Gastroesophageal sphincter (tissue), 4 donors: ENCODE measurements at regions not wholly inside any gene's neighbourhood (a gene's known extent, or its start where the extent isn't known, plus 50 kb on each side); places are given as distances from the start of the nearest gene placed in this dataset.

ENCODE experiments used
- ATAC-seq: fragments of 150-250 bp; one replicate; pipeline ENCODE4 v1.9.1; 2016; ENCODE audit warnings: mild to moderate bottlenecking, moderate library complexity
- H3K27ac ChIP-seq, 4 donors: fragments of 200-600 bp; sonication (generic) in 3 of 4; 1 replicate in 3 of 4; 2 replicates in 1 of 4; pipeline ENCODE4 v1.5.1; 2016 to 2019
- H3K27me3 ChIP-seq: fragments of 200-600 bp; sonication (generic); one replicate; pipeline ENCODE4 v1.5.1; 2019
- H3K36me3 ChIP-seq, 2 donors: fragments of 200-600 bp; sonication (generic); one replicate each; pipeline ENCODE4 v1.5.1; 2019; ENCODE audit warnings: control low read depth in 1 of 2
- H3K4me1 ChIP-seq, 3 donors: fragments of 200-600 bp; sonication (generic); 1 replicate in 2 of 3; 2 replicates in 1 of 3; pipeline ENCODE4 v1.5.1; 2016 to 2019; ENCODE audit warnings: control low read depth in 2 of 3
- H3K4me3 ChIP-seq, 2 donors: fragments of 200-600 bp; sonication (generic); one replicate each; pipeline ENCODE4 v1.5.1; 2019; ENCODE audit warnings: mild to moderate bottlenecking in 1 of 2, moderate library complexity in 1 of 2
- H3K9me3 ChIP-seq, 3 donors: fragments of 200-600 bp; sonication (generic); one replicate each; pipeline ENCODE4 v1.5.1; 2017 to 2019; ENCODE audit warnings: control low read depth in 2 of 3
- CTCF ChIP-seq, 4 experiments: fragments of 200-600 bp in 2 of 4; fragments of 450-650 bp in 2 of 4; sonication (generic) in 1 of 4; IDR thresholded peaks; one replicate each; pipeline ENCODE4 v1.5.1; 2017 to 2019; ENCODE audit warnings: antibody characterized with exemption in 4 of 4, mild to moderate bottlenecking in 2 of 4, moderate library complexity in 2 of 4
- EP300 ChIP-seq: sonication (generic); formaldehyde crosslinking; IDR thresholded peaks from one replicate; pipeline ENCODE4 v1.6.1; 2017; ENCODE audit warnings: antibody characterized with exemption, mild to moderate bottlenecking
- POLR2A ChIP-seq, 2 donors: fragments of 450-650 bp; IDR thresholded peaks; one replicate each; pipeline ENCODE4 v1.6.1; 2017; ENCODE audit warnings: antibody characterized with exemption in 2 of 2, mild to moderate bottlenecking in 2 of 2, moderate library complexity in 1 of 2
- POLR2AphosphoS5 ChIP-seq: sonication (generic); formaldehyde crosslinking; IDR thresholded peaks from one replicate; pipeline ENCODE4 v1.6.1; 2017; ENCODE audit warnings: antibody characterized with exemption
- WGBS, 2 donors: methylation state at CpG; one replicate each; pipeline ENCODE4 v1.1.5; 2018; ENCODE audit warnings: low coverage in 1 of 2; 5-methylcytosine and 5-hydroxymethylcytosine counted together

GRCh38 chr2:237154884-237155851 lies 69.5 kb downstream of the COPS8 start:
- TF ChIP-seq EP300: no peak
- TF ChIP-seq POLR2A (IDR thresholded peaks at IDR 0.05): no peak
- no peak for TF ChIP-seq POLR2AphosphoS5
- no peak for TF ChIP-seq CTCF (IDR thresholded peaks at IDR 0.05)
- no peaks in the 10 kb centered on the region for H3K27me3 ChIP-seq
- H3K9me3 ChIP-seq: no peaks in the 10 kb centered on the region
- no peaks in the 10 kb centered on the region for H3K36me3 ChIP-seq
- peak overlapping the region in 2 of 4 donors; percentile 64 to 73 for H3K27ac ChIP-seq
- ATAC-seq: no peak
- H3K4me3 ChIP-seq: no peak overlapping the region
- H3K4me1 ChIP-seq: peaks cover 0 to 39% (median 0%) of the 10 kb centered on the region in 3 donors
- 73 to 76% methylated on average over 4 to 7 of the region's 11 CpGs for WGBS, 2 donors

DNA sequence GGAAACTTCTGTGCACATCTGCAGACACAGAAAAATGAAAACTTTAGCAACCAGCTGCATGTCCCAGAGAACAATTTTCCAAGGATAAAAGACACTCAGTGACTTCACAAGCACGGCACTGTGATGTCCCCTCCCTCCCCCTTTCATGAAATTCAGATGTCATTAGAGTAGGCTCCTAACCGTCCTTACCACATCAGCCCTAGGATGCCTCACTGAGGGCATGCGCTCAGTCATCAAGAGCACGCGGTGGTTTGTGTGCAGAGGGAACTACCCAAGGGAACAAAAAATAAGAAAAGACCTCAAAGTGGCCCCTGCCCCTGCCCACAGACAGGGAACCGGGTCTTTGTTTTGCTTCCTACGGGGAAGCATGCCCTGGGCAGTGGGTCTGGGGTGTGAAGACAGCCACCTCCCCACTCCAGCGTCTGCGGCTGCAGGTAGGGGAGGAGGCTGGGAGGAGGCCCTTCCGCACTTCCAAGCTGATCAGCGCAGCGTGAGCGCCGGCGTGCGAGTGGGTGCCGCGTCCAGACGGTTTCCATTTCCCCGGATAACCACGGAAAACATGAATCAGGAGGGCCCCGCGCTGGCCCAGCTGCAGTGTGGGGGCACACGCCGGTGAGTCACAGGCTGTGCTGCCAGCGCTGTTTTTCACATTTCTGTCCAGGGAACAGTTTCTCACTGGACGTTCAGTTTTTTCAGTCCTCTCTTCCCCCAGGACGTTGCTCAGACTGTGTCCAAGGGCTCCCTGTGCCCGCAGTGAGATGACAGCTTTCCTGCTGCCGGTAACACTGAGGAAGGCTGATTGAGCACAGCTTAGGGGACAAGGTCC lies 70.6 kb downstream of the COPS8 start:
- Histone ChIP-seq H3K36me3 (no peaks in the 10 kb centered on the region), H3K27ac (peak overlapping the region in 3 of 4 donors; percentile 53 to 73 (median 64)), H3K27me3 (no peaks in the 10 kb centered on the region), H3K9me3 (no peaks in the 10 kb centered on the region), H3K4me3 (peak overlapping the region in 1 of 2 donors; percentile 25), H3K4me1 (peaks cover 0 to 46% (median 0%) of the 10 kb centered on the region in 3 donors)
- peak; percentile 47 for ATAC-seq
- WGBS, 2 donors: 68% methylated on average over 17 of the region's 30 CpGs; no CpG with 5 or more reads in 1 of the 2 donors
- TF ChIP-seq EP300 (no peak), POLR2AphosphoS5 (peak; percentile 72)

DNA sequence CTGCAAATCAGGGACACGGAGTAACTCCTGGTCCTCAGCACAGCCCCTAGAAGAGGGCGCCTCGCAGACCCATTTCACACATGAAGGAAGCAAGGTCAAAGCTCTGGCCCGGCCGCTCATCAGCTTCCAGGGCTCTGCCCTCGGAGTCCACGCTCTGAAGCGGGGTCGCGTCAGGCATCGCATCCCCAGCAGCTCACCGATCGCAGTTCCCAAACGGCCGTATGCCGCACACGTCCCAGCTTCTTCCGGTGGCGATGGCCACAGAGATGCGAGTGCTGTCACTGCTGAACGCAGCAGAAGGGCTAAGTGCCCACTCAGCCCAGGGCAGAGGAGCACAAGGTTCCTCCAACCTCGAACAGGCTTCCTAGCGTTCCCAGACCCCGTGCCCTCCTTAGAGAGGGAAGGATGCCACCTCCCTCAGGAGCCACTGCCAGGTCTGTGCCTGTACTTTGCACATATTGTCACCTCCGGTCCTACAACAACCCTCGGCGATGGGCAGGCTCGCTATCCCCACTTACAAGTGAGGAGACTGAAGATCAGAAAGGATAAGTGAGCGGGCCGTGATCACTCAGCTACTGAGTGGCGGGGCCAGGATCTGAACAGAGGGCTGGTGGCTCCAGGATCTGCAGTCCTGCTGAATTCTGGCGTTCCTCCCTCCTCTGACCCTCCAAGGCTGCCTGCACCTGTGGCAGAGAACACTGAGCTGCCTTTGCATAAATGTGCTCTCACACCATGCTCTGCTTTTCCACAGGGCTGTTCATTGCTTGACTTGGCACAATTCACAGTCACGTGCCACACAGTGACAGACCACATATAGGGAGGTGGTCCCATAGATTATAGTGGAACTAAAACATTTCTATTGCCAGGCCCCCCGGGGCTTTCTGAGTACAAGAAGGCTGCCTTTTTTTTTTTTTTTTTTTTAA lies 71.4 kb downstream of the COPS8 start:
- no peak for ATAC-seq
- Histone ChIP-seq H3K4me1 (peaks cover 0 to 46% (median 0%) of the 10 kb centered on the region in 3 donors), H3K27me3 (no peaks in the 10 kb centered on the region), H3K9me3 (no peaks in the 10 kb centered on the region), H3K4me3 (no peak overlapping the region), H3K36me3 (no peaks in the 10 kb centered on the region), H3K27ac (peak overlapping the region in 3 of 4 donors; percentile 53 to 73 (median 64))
- WGBS, 2 donors: 85 to 88% methylated on average over 6 to 9 of the region's 34 CpGs
- TF ChIP-seq POLR2A (IDR thresholded peaks at IDR 0.05): no peak

DNA sequence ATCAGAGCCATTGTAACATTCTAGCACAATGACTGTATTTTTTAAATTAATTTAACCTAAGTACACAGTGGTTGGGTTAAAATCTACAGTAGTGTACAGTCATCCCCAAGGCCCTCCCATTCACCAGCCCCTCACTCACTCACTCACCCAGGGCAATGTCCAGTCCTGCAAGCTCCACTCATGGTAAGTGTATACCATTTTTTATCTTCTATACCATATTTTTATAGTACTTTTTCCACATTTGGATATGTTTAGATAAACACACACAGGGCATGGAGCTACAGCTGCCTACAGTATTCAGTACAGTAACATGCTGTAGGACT lies 72.1 kb downstream of the COPS8 start:
- Histone ChIP-seq H3K27me3 (no peaks in the 10 kb centered on the region), H3K27ac (no peak overlapping the region), H3K4me3 (no peak overlapping the region), H3K9me3 (no peaks in the 10 kb centered on the region), H3K4me1 (peaks cover 0 to 46% (median 0%) of the 10 kb centered on the region in 3 donors), H3K36me3 (no peaks in the 10 kb centered on the region)
- ATAC-seq: no peak
- TF ChIP-seq POLR2AphosphoS5 (no peak), EP300 (no peak), CTCF (IDR thresholded peaks at IDR 0.05) (no peak), POLR2A (IDR thresholded peaks at IDR 0.05) (no peak)

GRCh38 chr2:237158194-237158593 lies 72.5 kb downstream of the COPS8 start:
- Histone ChIP-seq H3K27me3 (no peaks in the 10 kb centered on the region), H3K9me3 (no peaks in the 10 kb centered on the region), H3K36me3 (no peaks in the 10 kb centered on the region), H3K4me1 (peaks cover 0 to 46% (median 0%) of the 10 kb centered on the region in 3 donors), H3K27ac (no peak overlapping the region), H3K4me3 (no peak overlapping the region)
- 100% methylated on average over 4 to 7 of the region's 7 CpGs for WGBS, 2 donors
- ATAC-seq: no peak
- no peak for TF ChIP-seq EP300
- TF ChIP-seq POLR2A (IDR thresholded peaks at IDR 0.05): no peak
- TF ChIP-seq CTCF (IDR thresholded peaks at IDR 0.05): no peak
- TF ChIP-seq POLR2AphosphoS5: no peak
